Right lobe of liver (tissue), 6 donors: ENCODE measurements at regions not wholly inside any gene's neighbourhood (a gene's known extent, or its start where the extent isn't known, plus 50 kb on each side); places are given as distances from the start of the nearest gene placed in this dataset.
A peak's percentile ranks its signal among the peaks of the same experiment; 100 is the strongest.
"Not testable (repeated sequence)": the region's sequence is repeated elsewhere in the genome, so short reads cannot be mapped to it uniquely, and the experiment has no call there.

Experiments used
- ATAC-seq, 4 donors: fragments of 200-7000 bp; cut with Tn5 transposase; one replicate each; pipeline ENCODE4 v1.9.1; 2020; ENCODE audit warnings: mild to moderate bottlenecking in 4 of 4, moderate library complexity in 4 of 4
- DNase-seq, 3 donors: peaks; one replicate each; pipeline ENCODE4 v3.0.0-alpha.2; 2020
- H3K27ac ChIP-seq, 3 donors: fragments of 200-600 bp; one replicate each; pipeline ENCODE4 v1.8.0; 2022
- H3K27me3 ChIP-seq, 2 donors: fragments of 200-600 bp; one replicate each; pipeline ENCODE4 v1.8.0; 2022
- H3K36me3 ChIP-seq, 4 donors: fragments of 200-600 bp; sonication (generic) in 1 of 4; one replicate each; pipeline versions ENCODE4 v1.5.1 to v1.8.0; 2017 to 2022; ENCODE audit warnings: control low read depth in 1 of 4
- H3K4me1 ChIP-seq, 4 donors: fragments of 200-600 bp; sonication (generic) in 1 of 4; one replicate each; pipeline versions ENCODE4 v1.5.1 to v1.8.0; 2017 to 2022; ENCODE audit warnings: control low read depth in 1 of 4
- H3K4me3 ChIP-seq, 3 donors: fragments of 200-600 bp; one replicate each; pipeline ENCODE4 v1.8.0; 2022
- H3K9me3 ChIP-seq, 4 donors: fragments of 200-600 bp; sonication (generic) in 1 of 4; one replicate each; pipeline versions ENCODE4 v1.5.1 to v1.8.0; 2017 to 2022; ENCODE audit warnings: control low read depth in 1 of 4
- CTCF ChIP-seq, 4 donors: fragments of 200-600 bp in 3 of 4; fragments of 450-650 bp in 1 of 4; IDR thresholded peaks; one replicate each; pipeline versions ENCODE4 v1.5.1 to v1.8.0; 2016 to 2022; ENCODE audit warnings: antibody characterized with exemption in 4 of 4, mild to moderate bottlenecking in 2 of 4
- POLR2A ChIP-seq: fragments of 450-650 bp; IDR thresholded peaks from one replicate; pipeline ENCODE4 v1.6.1; 2017; ENCODE audit warnings: antibody characterized with exemption, mild to moderate bottlenecking
- WGBS: methylation state at CpG from one replicate; pipeline ENCODE4 v1.1.6; 2018; ENCODE audit warnings: low coverage, low lambda C conversion rate; ENCODE audit not compliant: insufficient coverage; ENCODE audit errors: missing lambda C conversion rate; 5-methylcytosine and 5-hydroxymethylcytosine counted together
- intact Hi-C, 2 donors: fragments of 100-400 bp; cut with DNase I; formaldehyde crosslinking; loops; one replicate each; pipeline versions ENCODE4 v1.11.2 to v1.14.1; 2022
- donor health status: DM: no; HTN: yes; CAD: no.
- donor health status: DM: no; HTN: no; CAD: no.
- donor health status: DM: no; HTN: no; CAD: no.
- donor health status: DM: no; HTN: yes; CAD: no.
- donor health status: DM: no; HTN: yes; CAD: no.

GRCh38 chr6:74596588-74596987, 609.3 kb downstream of the COL12A1 start:
- Histone ChIP-seq H3K4me1 (no peaks in the 10 kb centered on the region), H3K4me3 (no peak overlapping the region), H3K27ac (no peak overlapping the region), H3K27me3 (no peaks in the 10 kb centered on the region), H3K36me3 (no peaks in the 10 kb centered on the region), H3K9me3 (no peaks in the 10 kb centered on the region)
- no peak for TF ChIP-seq POLR2A
- TF ChIP-seq CTCF (IDR thresholded peaks at IDR 0.05) = no peak
- no peak for DNase-seq
- no peak for ATAC-seq
- intact Hi-C loops = no loop called here

- H3K27ac ChIP-seq, DNase-seq, H3K36me3 ChIP-seq, H3K4me1 ChIP-seq, H3K9me3 ChIP-seq, H3K27me3 ChIP-seq, H3K4me3 ChIP-seq, intact Hi-C loops: not testable (repeated sequence)
- 7% methylated on average over 3 of the region's 4 CpGs for whole genome bisulfite sequencing
- ATAC-seq = peak in 1 of 4 donors; percentile 27
- TF ChIP-seq CTCF (IDR thresholded peaks at IDR 0.05) = peak in 3 of 4 donors; percentile 9 to 32 (median 25)
These were observed 611.5 kb downstream of the COL12A1 start for GRCh38 chr6:74594350-74594749.

GRCh38 chr6:74588094-74588832, 617.6 kb downstream of the COL12A1 start:
- TF ChIP-seq POLR2A (no peak), CTCF (IDR thresholded peaks at IDR 0.05) (no peak)
- WGBS = 87% methylated on average over 3 of the region's 5 CpGs
- Histone ChIP-seq H3K4me1 (no peaks in the 10 kb centered on the region), H3K27ac (no peak overlapping the region), H3K4me3 (no peak overlapping the region), H3K9me3 (no peaks in the 10 kb centered on the region), H3K27me3 (no peaks in the 10 kb centered on the region), H3K36me3 (no peaks in the 10 kb centered on the region)
- ATAC-seq (no peak), DNase-seq (no peak)
- intact Hi-C loops = no loop called here

- Histone ChIP-seq H3K4me1 (no peaks in the 10 kb centered on the region), H3K9me3 (no peaks in the 10 kb centered on the region), H3K36me3 (no peaks in the 10 kb centered on the region), H3K4me3 (no peak overlapping the region), H3K27me3 (no peaks in the 10 kb centered on the region), H3K27ac (no peak overlapping the region)
- TF ChIP-seq POLR2A (no peak), CTCF (IDR thresholded peaks at IDR 0.05) (no peak)
- DNase-seq (no peak), ATAC-seq (no peak)
- intact Hi-C loops = no loop called here
- 100% methylated on average over 1 of the region's 2 CpGs for WGBS
These were observed 618.5 kb downstream of the COL12A1 start for GRCh38 chr6:74587386-74587785.

- Histone ChIP-seq H3K4me1 (no peaks in the 10 kb centered on the region), H3K36me3 (no peaks in the 10 kb centered on the region), H3K9me3 (no peaks in the 10 kb centered on the region), H3K27ac (no peak overlapping the region), H3K27me3 (no peaks in the 10 kb centered on the region), H3K4me3 (no peak overlapping the region)
- DNase-seq (no peak), ATAC-seq (no peak)
- no peak for TF ChIP-seq POLR2A
- TF ChIP-seq CTCF (IDR thresholded peaks at IDR 0.05) = no peak
- intact Hi-C loops = no loop called here
These were observed 620.1 kb downstream of the COL12A1 start for GRCh38 chr6:74585753-74586152.
